Upper lobe of right lung (tissue), 1 donor: ENCODE measurements at regions not wholly inside any gene's neighbourhood (a gene's known extent, or its start where the extent isn't known, plus 50 kb on each side); places are given as distances from the start of the nearest gene placed in this dataset.
"Not testable (repeated sequence)": the region's sequence is repeated elsewhere in the genome, so short reads cannot be mapped to it uniquely, and the experiment has no call there.

Experiments used
- ATAC-seq: fragments of 200-7000 bp; cut with Tn5 transposase; one replicate; pipeline ENCODE4 v1.9.1; 2020; ENCODE audit warnings: mild to moderate bottlenecking, moderate library complexity
- DNase-seq: peaks from one replicate; pipeline ENCODE4 v3.0.0-alpha.2; 2020
- H3K27ac ChIP-seq: fragments of 200-600 bp; one replicate; pipeline ENCODE4 v1.8.0; 2022
- H3K27me3 ChIP-seq: fragments of 200-600 bp; one replicate; pipeline ENCODE4 v1.8.0; 2022; ENCODE audit warnings: mild to moderate bottlenecking
- H3K36me3 ChIP-seq: fragments of 200-600 bp; one replicate; pipeline ENCODE4 v1.8.0; 2022
- H3K4me1 ChIP-seq: fragments of 200-600 bp; one replicate; pipeline ENCODE4 v1.8.0; 2022
- H3K4me3 ChIP-seq: fragments of 200-600 bp; one replicate; pipeline ENCODE4 v1.8.0; 2022; ENCODE audit warnings: mild to moderate bottlenecking
- H3K9me3 ChIP-seq: fragments of 200-600 bp; one replicate; pipeline ENCODE4 v1.8.0; 2022
- CTCF ChIP-seq: fragments of 200-600 bp; IDR thresholded peaks from one replicate; pipeline ENCODE4 v1.8.0; 2022; ENCODE audit warnings: antibody characterized with exemption
- intact Hi-C: fragments of 100-400 bp; cut with DNase I; formaldehyde crosslinking; loops from one replicate; pipeline ENCODE4 v1.11.0; 2022
- donor health status: DM: no; HTN: yes; CAD: no; lungs with severe emphysema.

GRCh38 chr5:83800201-83800600 lies 79.5 kb upstream of the HAPLN1 start:
- no peaks in the 10 kb centered on the region for H3K4me1 ChIP-seq
- H3K9me3 ChIP-seq, result no peaks in the 10 kb centered on the region
- no peak overlapping the region for H3K27ac ChIP-seq
- ATAC-seq (no peak), DNase-seq (no peak)
- H3K36me3 ChIP-seq, result no peaks in the 10 kb centered on the region
- H3K27me3 ChIP-seq, result no peaks in the 10 kb centered on the region
- H3K4me3 ChIP-seq, result no peak overlapping the region
- intact Hi-C loops, result no loop called here
- TF ChIP-seq CTCF, result no peak

GRCh38 chr5:83799020-83799419 lies 78.4 kb upstream of the HAPLN1 start:
- H3K4me1 ChIP-seq, H3K27ac ChIP-seq, H3K4me3 ChIP-seq, H3K27me3 ChIP-seq, H3K9me3 ChIP-seq, intact Hi-C loops, DNase-seq, H3K36me3 ChIP-seq, ATAC-seq: not testable (repeated sequence)

GRCh38 chr5:83789371-83789770 lies 68.7 kb upstream of the HAPLN1 start:
- Histone ChIP-seq H3K4me3 (no peak overlapping the region), H3K9me3 (no peaks in the 10 kb centered on the region), H3K27ac (no peak overlapping the region), H3K4me1 (no peaks in the 10 kb centered on the region), H3K36me3 (no peaks in the 10 kb centered on the region), H3K27me3 (no peaks in the 10 kb centered on the region)
- no peak for DNase-seq
- intact Hi-C loops, result no loop called here
- TF ChIP-seq CTCF, result no peak
- ATAC-seq, result no peak

- DNase-seq (no peak), ATAC-seq (no peak)
- intact Hi-C loops, result no loop called here
- no peaks in the 10 kb centered on the region for H3K4me1 ChIP-seq
- H3K9me3 ChIP-seq, result no peaks in the 10 kb centered on the region
- no peak overlapping the region for H3K4me3 ChIP-seq
- no peaks in the 10 kb centered on the region for H3K27me3 ChIP-seq
- no peak for TF ChIP-seq CTCF
- H3K27ac ChIP-seq, result no peak overlapping the region
- H3K36me3 ChIP-seq, result no peaks in the 10 kb centered on the region
These were observed 67.0 kb upstream of the HAPLN1 start for GRCh38 chr5:83787631-83788030.

GRCh38 chr5:83785176-83785668 lies 64.6 kb upstream of the HAPLN1 start:
- Histone ChIP-seq H3K4me3 (no peak overlapping the region), H3K4me1 (no peaks in the 10 kb centered on the region), H3K27me3 (no peaks in the 10 kb centered on the region), H3K27ac (no peak overlapping the region), H3K9me3 (no peaks in the 10 kb centered on the region), H3K36me3 (no peaks in the 10 kb centered on the region)
- no peak for TF ChIP-seq CTCF
- ATAC-seq (no peak), DNase-seq (no peak)
- intact Hi-C loops, result no loop called here

GRCh38 chr5:83780699-83781350 lies 60.2 kb upstream of the HAPLN1 start:
- intact Hi-C loops, result no loop called here
- H3K27me3 ChIP-seq, result no peaks in the 10 kb centered on the region
- TF ChIP-seq CTCF, result no peak
- ATAC-seq, result no peak
- no peak overlapping the region for H3K4me3 ChIP-seq
- no peaks in the 10 kb centered on the region for H3K4me1 ChIP-seq
- H3K27ac ChIP-seq, result no peak overlapping the region
- H3K9me3 ChIP-seq, result no peaks in the 10 kb centered on the region
- no peak for DNase-seq
- H3K36me3 ChIP-seq, result no peaks in the 10 kb centered on the region
